SU-DHL-6 (cell line): ENCODE measurements at regions not wholly inside any gene's neighbourhood (a gene's known extent, or its start where the extent isn't known, plus 50 kb on each side); places are given as distances from the start of the nearest gene placed in this dataset.

Experiments used
- H2AFZ ChIP-seq: fragments of 200-600 bp; sonication (generic); 2 replicates; pipeline ENCODE4 v1.6.1; 2014; ENCODE audit warnings: low read depth, mild to moderate bottlenecking, moderate library complexity, mixed read lengths, antibody characterized with exemption, low read length; ENCODE audit not compliant: severe bottlenecking
- H3F3A ChIP-seq: fragments of 200-600 bp; shearing (Covaris generic); 2 replicates; pipeline ENCODE4 v1.6.0; 2016; ENCODE audit warnings: antibody characterized with exemption, mild to moderate bottlenecking; ENCODE audit not compliant: insufficient read depth
- H3K27ac ChIP-seq: fragments of 200-600 bp; sonication (generic); 2 replicates; pipeline ENCODE4 v1.5.1; 2016; ENCODE audit warnings: low read depth, mild to moderate bottlenecking, low read length, moderate library complexity, mixed read lengths
- H3K27me3 ChIP-seq: fragments of 200-600 bp; sonication (generic), shearing (Covaris generic); 2 replicates; pipeline ENCODE4 v1.6.0; 2014; ENCODE audit warnings: mild to moderate bottlenecking, low read length
- H3K36me3 ChIP-seq: fragments of 200-600 bp; sonication (generic); 2 replicates; pipeline ENCODE4 v1.6.1; 2014; ENCODE audit warnings: mild to moderate bottlenecking, low read length, mixed read lengths
- H3K4me2 ChIP-seq: fragments of 300-600, 200-600 bp; shearing (Covaris generic), sonication (generic); 2 replicates; pipeline ENCODE4 v1.6.0; 2014; ENCODE audit warnings: low read length, low read depth, mild to moderate bottlenecking; ENCODE audit not compliant: poor library complexity, severe bottlenecking
- H3K4me3 ChIP-seq: fragments of 200-600 bp; sonication (generic); 2 replicates; pipeline ENCODE4 v1.5.1; 2014; ENCODE audit warnings: antibody characterized with exemption, low read length, mild to moderate bottlenecking, mixed read lengths; ENCODE audit not compliant: insufficient read depth, poor library complexity, severe bottlenecking
- H3K79me2 ChIP-seq: fragments of 200-600 bp; sonication (generic); 2 replicates; pipeline ENCODE4 v1.6.1; 2014; ENCODE audit warnings: mild to moderate bottlenecking, low read length, moderate library complexity; ENCODE audit not compliant: insufficient read depth
- H3K9ac ChIP-seq: fragments of 200-600 bp; sonication (generic); 2 replicates; pipeline ENCODE4 v1.7.0; 2014; ENCODE audit warnings: mild to moderate bottlenecking, low read length
- H3K9me2 ChIP-seq: fragments of 200-600 bp; sonication (generic); replicated peaks from 2 replicates; pipeline ENCODE4 v1.6.1; 2014; ENCODE audit warnings: low read length; ENCODE audit not compliant: insufficient read depth
- H3K9me3 ChIP-seq: fragments of 200-600 bp; sonication (generic); 2 replicates; pipeline ENCODE4 v1.6.1; 2014; ENCODE audit warnings: low read length, mixed read lengths; ENCODE audit not compliant: insufficient read depth
- H4K20me1 ChIP-seq: fragments of 200-600 bp; sonication (generic); 2 replicates; pipeline ENCODE4 v1.6.1; 2014; ENCODE audit warnings: low read depth, mild to moderate bottlenecking, antibody characterized with exemption, low read length, moderate library complexity, mixed read lengths
- EZH2phosphoT487 ChIP-seq: fragments of 200-600 bp; sonication (generic), shearing (Covaris generic); conservative IDR thresholded peaks from 2 replicates; pipeline ENCODE4 v1.6.1; 2018; ENCODE audit warnings: mild to moderate bottlenecking, antibody characterized with exemption, low read length, moderate library complexity, mixed read lengths
- TF ChIP-seq, protein P1 (sequence below): fragments of 200-600 bp; sonication (generic); IDR thresholded peaks from one replicate; pipeline ENCODE4 v1.5.1; 2017; ENCODE audit warnings: antibody characterized with exemption, mild to moderate bottlenecking, low read length, moderate library complexity; ENCODE audit not compliant: insufficient read depth, poor library complexity, severe bottlenecking

DNA sequence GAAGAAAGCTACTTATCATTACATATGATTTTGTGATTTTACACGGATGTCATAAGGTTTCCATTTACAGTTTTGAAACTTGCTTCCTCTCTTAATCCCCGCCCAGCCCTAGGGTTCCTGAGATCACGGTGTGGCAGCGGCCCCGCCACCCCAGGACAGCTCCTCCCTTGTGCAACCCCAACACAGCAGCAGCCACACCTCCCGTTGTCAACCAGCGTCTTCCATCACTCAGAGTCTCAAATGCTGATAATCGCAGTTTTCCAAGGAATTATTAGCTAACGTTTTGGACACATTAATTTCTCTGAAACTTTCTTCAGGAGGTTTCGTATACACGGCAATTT, 204.8 kb downstream of the THBS2 start:
- Histone ChIP-seq H3K9me2 (0 out of 2 replicates have a peak, but pooled peaks cover 4% of the 10 kb centered on the region), H3K27ac (no peak overlapping the region), H3K36me3 (no peaks in the 10 kb centered on the region), H2AFZ (no peak overlapping the region), H3K79me2 (no peaks in the 10 kb centered on the region), H3K9me3 (no peaks in the 10 kb centered on the region), H3K9ac (no peak overlapping the region), H3K4me3 (no peak overlapping the region), H3F3A (no peaks in the 10 kb centered on the region), H3K4me2 (no peak overlapping the region), H4K20me1 (no peaks in the 10 kb centered on the region), H3K27me3 (no peaks in the 10 kb centered on the region)
- TF ChIP-seq, protein P1, sequence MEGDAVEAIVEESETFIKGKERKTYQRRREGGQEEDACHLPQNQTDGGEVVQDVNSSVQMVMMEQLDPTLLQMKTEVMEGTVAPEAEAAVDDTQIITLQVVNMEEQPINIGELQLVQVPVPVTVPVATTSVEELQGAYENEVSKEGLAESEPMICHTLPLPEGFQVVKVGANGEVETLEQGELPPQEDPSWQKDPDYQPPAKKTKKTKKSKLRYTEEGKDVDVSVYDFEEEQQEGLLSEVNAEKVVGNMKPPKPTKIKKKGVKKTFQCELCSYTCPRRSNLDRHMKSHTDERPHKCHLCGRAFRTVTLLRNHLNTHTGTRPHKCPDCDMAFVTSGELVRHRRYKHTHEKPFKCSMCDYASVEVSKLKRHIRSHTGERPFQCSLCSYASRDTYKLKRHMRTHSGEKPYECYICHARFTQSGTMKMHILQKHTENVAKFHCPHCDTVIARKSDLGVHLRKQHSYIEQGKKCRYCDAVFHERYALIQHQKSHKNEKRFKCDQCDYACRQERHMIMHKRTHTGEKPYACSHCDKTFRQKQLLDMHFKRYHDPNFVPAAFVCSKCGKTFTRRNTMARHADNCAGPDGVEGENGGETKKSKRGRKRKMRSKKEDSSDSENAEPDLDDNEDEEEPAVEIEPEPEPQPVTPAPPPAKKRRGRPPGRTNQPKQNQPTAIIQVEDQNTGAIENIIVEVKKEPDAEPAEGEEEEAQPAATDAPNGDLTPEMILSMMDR, result no peak
- TF ChIP-seq EZH2phosphoT487, result no peak

DNA sequence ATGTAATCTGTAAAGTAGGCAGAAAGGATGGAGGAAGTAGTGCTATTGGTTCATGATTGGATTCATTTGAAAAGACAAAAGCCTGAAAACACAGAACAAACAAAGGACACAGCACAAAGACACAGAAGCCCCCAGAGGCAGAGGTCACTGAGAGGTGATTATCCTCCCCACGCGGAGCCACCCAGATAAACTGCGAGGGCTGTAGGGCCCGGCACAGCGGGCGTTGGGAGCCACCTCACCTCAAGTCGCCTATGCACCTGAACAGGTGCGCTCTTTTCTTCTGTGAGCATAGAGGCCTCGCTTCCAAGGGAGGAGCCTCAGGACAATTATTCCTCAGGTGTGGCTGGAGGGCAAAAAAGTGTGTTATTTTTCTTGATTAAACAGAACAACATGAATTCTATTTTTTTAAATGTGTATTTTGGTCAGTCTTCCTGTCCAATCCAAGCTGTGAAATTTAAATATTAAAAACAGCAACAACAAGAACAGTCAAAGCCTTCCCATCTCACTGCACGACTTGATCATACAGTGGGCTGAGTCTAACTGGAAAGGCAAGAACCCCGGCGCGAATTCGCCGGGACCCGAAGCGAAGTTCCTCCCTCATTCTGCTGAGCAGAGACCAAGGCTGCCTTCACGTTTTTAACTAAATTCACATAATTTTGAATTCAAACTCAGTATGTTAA, 205.3 kb downstream of the THBS2 start:
- Histone ChIP-seq H3K9me2 (0 out of 2 replicates have a peak, but pooled peaks cover 4% of the 10 kb centered on the region), H3K79me2 (no peaks in the 10 kb centered on the region), H3F3A (no peaks in the 10 kb centered on the region), H3K9ac (no peak overlapping the region), H3K27ac (no peak overlapping the region), H3K4me3 (no peak overlapping the region), H3K36me3 (no peaks in the 10 kb centered on the region), H3K4me2 (no peak overlapping the region), H2AFZ (no peak overlapping the region), H4K20me1 (no peaks in the 10 kb centered on the region), H3K27me3 (no peaks in the 10 kb centered on the region), H3K9me3 (no peaks in the 10 kb centered on the region)
- TF ChIP-seq, protein P1, result no peak
- no peak for TF ChIP-seq EZH2phosphoT487

DNA sequence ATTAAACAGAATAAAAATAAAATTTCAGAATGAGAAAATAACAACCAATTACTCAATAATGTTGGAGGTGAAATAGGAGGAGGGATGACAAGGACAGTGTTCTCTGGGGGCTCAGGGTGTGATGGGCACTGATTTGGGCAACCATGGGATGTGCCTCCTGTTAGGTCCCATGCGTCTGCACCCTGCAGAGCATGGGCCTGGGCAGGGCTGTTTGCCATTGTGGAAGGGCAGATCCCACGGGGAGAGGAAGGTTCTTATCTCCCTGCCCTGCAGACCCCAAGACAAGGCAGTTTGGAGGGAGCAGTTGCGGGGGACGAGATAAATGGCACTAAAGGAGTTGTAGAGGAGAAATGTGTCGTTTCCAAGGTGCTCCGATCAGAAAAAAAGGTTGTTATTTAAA, 206.3 kb downstream of the THBS2 start:
- no peak for TF ChIP-seq EZH2phosphoT487
- TF ChIP-seq, protein P1, result no peak

More for the DNA sequence above, 206.3 kb downstream of the THBS2 start:
- Histone ChIP-seq H2AFZ (no peak overlapping the region), H3K36me3 (no peaks in the 10 kb centered on the region), H3K27ac (no peak overlapping the region), H3K9me3 (no peaks in the 10 kb centered on the region), H3K4me2 (no peak overlapping the region), H3K9me2 (0 out of 2 replicates have a peak, but pooled peaks cover 4% of the 10 kb centered on the region), H4K20me1 (no peaks in the 10 kb centered on the region), H3K9ac (no peak overlapping the region), H3F3A (no peaks in the 10 kb centered on the region), H3K79me2 (no peaks in the 10 kb centered on the region), H3K4me3 (no peak overlapping the region), H3K27me3 (no peaks in the 10 kb centered on the region)
